Esophagus muscularis mucosa (tissue), 3 donors: ENCODE measurements at regions not wholly inside any gene's neighbourhood (a gene's known extent, or its start where the extent isn't known, plus 50 kb on each side); places are given as distances from the start of the nearest gene placed in this dataset.

Source experiments
- POLR2AphosphoS5 ChIP-seq, 2 donors: sonication (generic); formaldehyde crosslinking; IDR thresholded peaks; one replicate each; pipeline ENCODE4 v1.6.1; 2017; ENCODE audit warnings: antibody characterized with exemption in 2 of 2
- TF ChIP-seq, protein P1 (sequence below), 3 experiments: fragments of 200-600 bp in 2 of 3; fragments of 450-650 bp in 1 of 3; sonication (generic) in 2 of 3; IDR thresholded peaks; one replicate each; pipeline ENCODE4 v1.5.1; 2017 to 2019; ENCODE audit warnings: antibody characterized with exemption in 3 of 3, mild to moderate bottlenecking in 2 of 3, moderate library complexity in 1 of 3

DNA sequence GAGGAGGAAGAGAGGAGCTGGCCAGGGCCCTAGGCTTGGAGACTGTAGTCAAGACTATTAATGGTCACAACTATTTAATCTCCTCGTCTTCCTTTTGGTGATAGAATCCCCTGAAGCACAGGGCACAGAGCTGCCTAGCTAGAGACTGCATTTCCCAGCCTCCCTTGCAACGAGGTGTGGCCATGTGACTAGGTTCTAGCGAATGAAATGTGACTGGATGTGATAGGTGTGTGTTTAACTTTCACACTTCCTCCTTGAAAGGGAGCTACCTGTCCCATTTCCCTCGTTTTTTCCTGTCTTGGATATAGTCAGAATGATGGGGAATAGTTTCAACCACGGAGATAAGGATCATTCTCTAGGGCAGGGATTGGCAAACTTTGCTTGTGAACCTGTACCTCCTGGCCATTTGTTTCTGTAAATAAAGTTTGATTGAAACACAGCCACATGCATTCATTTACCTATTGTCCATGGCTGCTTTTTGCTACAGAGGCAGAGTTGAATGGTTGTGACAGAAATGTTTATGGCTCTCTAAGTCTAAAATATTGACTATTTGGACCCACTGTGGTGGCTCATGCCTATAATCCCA, 313.5 kb downstream of the MIAT start:
- TF ChIP-seq, protein P1, sequence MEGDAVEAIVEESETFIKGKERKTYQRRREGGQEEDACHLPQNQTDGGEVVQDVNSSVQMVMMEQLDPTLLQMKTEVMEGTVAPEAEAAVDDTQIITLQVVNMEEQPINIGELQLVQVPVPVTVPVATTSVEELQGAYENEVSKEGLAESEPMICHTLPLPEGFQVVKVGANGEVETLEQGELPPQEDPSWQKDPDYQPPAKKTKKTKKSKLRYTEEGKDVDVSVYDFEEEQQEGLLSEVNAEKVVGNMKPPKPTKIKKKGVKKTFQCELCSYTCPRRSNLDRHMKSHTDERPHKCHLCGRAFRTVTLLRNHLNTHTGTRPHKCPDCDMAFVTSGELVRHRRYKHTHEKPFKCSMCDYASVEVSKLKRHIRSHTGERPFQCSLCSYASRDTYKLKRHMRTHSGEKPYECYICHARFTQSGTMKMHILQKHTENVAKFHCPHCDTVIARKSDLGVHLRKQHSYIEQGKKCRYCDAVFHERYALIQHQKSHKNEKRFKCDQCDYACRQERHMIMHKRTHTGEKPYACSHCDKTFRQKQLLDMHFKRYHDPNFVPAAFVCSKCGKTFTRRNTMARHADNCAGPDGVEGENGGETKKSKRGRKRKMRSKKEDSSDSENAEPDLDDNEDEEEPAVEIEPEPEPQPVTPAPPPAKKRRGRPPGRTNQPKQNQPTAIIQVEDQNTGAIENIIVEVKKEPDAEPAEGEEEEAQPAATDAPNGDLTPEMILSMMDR (IDR thresholded peaks at IDR 0.05), result no peak
- no peak for TF ChIP-seq POLR2AphosphoS5 (IDR thresholded peaks at IDR 0.05)
